ENCODE measurements at regions not wholly inside any gene's neighbourhood (a gene's known extent, or its start where the extent isn't known, plus 50 kb on each side); places are given as distances from the start of the nearest gene placed in this dataset.

GRCh38 chr18:38867680-38868079 lies 1302.1 kb upstream of the CELF4 start:
- POLR2A ChIA-PET = no interaction called here
- intact Hi-C loops (cut with micrococcal nuclease; ENCODE audit: unreplicated experiment) = no loop called here
- no TSS peak for BruUV-seq (replicated peaks)

GRCh38 chr18:38851526-38851925 lies 1285.9 kb upstream of the CELF4 start:
- H3K4me2 ChIP-seq (ENCODE audit: low read length) = no peak overlapping the region
- no peak for DNase-seq (ENCODE audit: low spot score)
- intact Hi-C loops (cut with micrococcal nuclease; ENCODE audit: unreplicated experiment) = no loop called here
- no peaks in the 10 kb centered on the region for H3K4me1 ChIP-seq (ENCODE audit: insufficient read depth, low read length, poor library complexity, severe bottlenecking)
- H3K9me3 ChIP-seq (ENCODE audit: low read length) = no peaks in the 10 kb centered on the region
- TF ChIP-seq, protein P1, sequence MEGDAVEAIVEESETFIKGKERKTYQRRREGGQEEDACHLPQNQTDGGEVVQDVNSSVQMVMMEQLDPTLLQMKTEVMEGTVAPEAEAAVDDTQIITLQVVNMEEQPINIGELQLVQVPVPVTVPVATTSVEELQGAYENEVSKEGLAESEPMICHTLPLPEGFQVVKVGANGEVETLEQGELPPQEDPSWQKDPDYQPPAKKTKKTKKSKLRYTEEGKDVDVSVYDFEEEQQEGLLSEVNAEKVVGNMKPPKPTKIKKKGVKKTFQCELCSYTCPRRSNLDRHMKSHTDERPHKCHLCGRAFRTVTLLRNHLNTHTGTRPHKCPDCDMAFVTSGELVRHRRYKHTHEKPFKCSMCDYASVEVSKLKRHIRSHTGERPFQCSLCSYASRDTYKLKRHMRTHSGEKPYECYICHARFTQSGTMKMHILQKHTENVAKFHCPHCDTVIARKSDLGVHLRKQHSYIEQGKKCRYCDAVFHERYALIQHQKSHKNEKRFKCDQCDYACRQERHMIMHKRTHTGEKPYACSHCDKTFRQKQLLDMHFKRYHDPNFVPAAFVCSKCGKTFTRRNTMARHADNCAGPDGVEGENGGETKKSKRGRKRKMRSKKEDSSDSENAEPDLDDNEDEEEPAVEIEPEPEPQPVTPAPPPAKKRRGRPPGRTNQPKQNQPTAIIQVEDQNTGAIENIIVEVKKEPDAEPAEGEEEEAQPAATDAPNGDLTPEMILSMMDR (conservative IDR thresholded peaks at IDR 0.05; ENCODE audit: low read length) = no peak
- no peak for TF ChIP-seq EZH2phosphoT487 (IDR thresholded peaks at IDR 0.05; ENCODE audit: borderline replicate concordance, low read depth, low read length)
- no peak overlapping the region for H2AFZ ChIP-seq (ENCODE audit: low read length)
- H3K4me3 ChIP-seq (ENCODE audit: low read depth, low read length, poor library complexity, severe bottlenecking) = no peak overlapping the region
- ChIA-PET CTCF (ENCODE audit: unreplicated experiment) (no interaction called here), POLR2A (no interaction called here)
- H3K27ac ChIP-seq (ENCODE audit: low read depth, low read length, poor library complexity, severe bottlenecking) = no peak overlapping the region
- no peaks in the 10 kb centered on the region for H3K9me2 ChIP-seq (ENCODE audit: insufficient read depth, low read length)
- no peaks in the 10 kb centered on the region for H3K36me3 ChIP-seq (ENCODE audit: insufficient read depth, low read length)
- H4K20me1 ChIP-seq (ENCODE audit: insufficient read depth, low read length) = no peaks in the 10 kb centered on the region
- H3K79me2 ChIP-seq (ENCODE audit: insufficient read depth, low read depth, low read length) = no peaks in the 10 kb centered on the region
- BruUV-seq (replicated peaks) = no TSS peak

More at GRCh38 chr18:38867680-38868079, 1302.1 kb upstream of the CELF4 start:
- H4K20me1 ChIP-seq (ENCODE audit: insufficient read depth, low read length) = no peaks in the 10 kb centered on the region
- CTCF ChIA-PET (ENCODE audit: unreplicated experiment) = no interaction called here
- DNase-seq (ENCODE audit: low spot score) = no peak
- H3K4me1 ChIP-seq (ENCODE audit: insufficient read depth, low read length, poor library complexity, severe bottlenecking) = no peaks in the 10 kb centered on the region
- no peaks in the 10 kb centered on the region for H3K9me3 ChIP-seq (ENCODE audit: low read length)
- H3K27ac ChIP-seq (ENCODE audit: low read depth, low read length, poor library complexity, severe bottlenecking) = no peak overlapping the region
- H3K36me3 ChIP-seq (ENCODE audit: insufficient read depth, low read length) = no peaks in the 10 kb centered on the region
- no peaks in the 10 kb centered on the region for H3K9me2 ChIP-seq (ENCODE audit: insufficient read depth, low read length)
- H2AFZ ChIP-seq (ENCODE audit: low read length) = no peak overlapping the region
- H3K4me2 ChIP-seq (ENCODE audit: low read length) = no peak overlapping the region
- no peaks in the 10 kb centered on the region for H3K79me2 ChIP-seq (ENCODE audit: insufficient read depth, low read depth, low read length)
- H3K4me3 ChIP-seq (ENCODE audit: low read depth, low read length, poor library complexity, severe bottlenecking) = no peak overlapping the region
- no peak for TF ChIP-seq EZH2phosphoT487 (IDR thresholded peaks at IDR 0.05; ENCODE audit: borderline replicate concordance, low read depth, low read length)
- TF ChIP-seq, protein P1 (conservative IDR thresholded peaks at IDR 0.05; ENCODE audit: low read length) = no peak

GRCh38 chr18:38847326-38847725 lies 1281.7 kb upstream of the CELF4 start:
- no peaks in the 10 kb centered on the region for H3K79me2 ChIP-seq (ENCODE audit: insufficient read depth, low read depth, low read length)
- DNase-seq (ENCODE audit: low spot score) = no peak
- no peaks in the 10 kb centered on the region for H3K36me3 ChIP-seq (ENCODE audit: insufficient read depth, low read length)
- H4K20me1 ChIP-seq (ENCODE audit: insufficient read depth, low read length) = no peaks in the 10 kb centered on the region
- ChIA-PET CTCF (ENCODE audit: unreplicated experiment) (no interaction called here), POLR2A (no interaction called here)
- no peak overlapping the region for H3K4me3 ChIP-seq (ENCODE audit: low read depth, low read length, poor library complexity, severe bottlenecking)
- no peak overlapping the region for H2AFZ ChIP-seq (ENCODE audit: low read length)
- no peak for TF ChIP-seq EZH2phosphoT487 (IDR thresholded peaks at IDR 0.05; ENCODE audit: borderline replicate concordance, low read depth, low read length)
- TF ChIP-seq, protein P1 (conservative IDR thresholded peaks at IDR 0.05; ENCODE audit: low read length) = no peak
- no peak overlapping the region for H3K4me2 ChIP-seq (ENCODE audit: low read length)
- no peak overlapping the region for H3K27ac ChIP-seq (ENCODE audit: low read depth, low read length, poor library complexity, severe bottlenecking)
- no peaks in the 10 kb centered on the region for H3K9me2 ChIP-seq (ENCODE audit: insufficient read depth, low read length)
- no peaks in the 10 kb centered on the region for H3K9me3 ChIP-seq (ENCODE audit: low read length)
- BruUV-seq (replicated peaks) = no TSS peak
- H3K4me1 ChIP-seq (ENCODE audit: insufficient read depth, low read length, poor library complexity, severe bottlenecking) = no peaks in the 10 kb centered on the region
- intact Hi-C loops (cut with micrococcal nuclease; ENCODE audit: unreplicated experiment) = no loop called here
